Esophagus squamous epithelium (tissue), 4 donors: ENCODE measurements at regions not wholly inside any gene's neighbourhood (a gene's known extent, or its start where the extent isn't known, plus 50 kb on each side); places are given as distances from the start of the nearest gene placed in this dataset.

Source experiments
- CTCF ChIP-seq, 6 experiments: fragments of 450-650 bp in 4 of 6; fragments of 200-600 bp in 2 of 6; sonication (generic) in 2 of 6; IDR thresholded peaks; one replicate each; pipeline ENCODE4 v1.5.1; 2016 to 2019; ENCODE audit warnings: antibody characterized with exemption in 6 of 6, mild to moderate bottlenecking in 4 of 6, moderate library complexity in 4 of 6
- POLR2A ChIP-seq, 4 donors: fragments of 450-650 bp; IDR thresholded peaks; one replicate each; pipeline ENCODE4 v1.6.1; 2017; ENCODE audit warnings: antibody characterized with exemption in 4 of 4, mild to moderate bottlenecking in 4 of 4, moderate library complexity in 3 of 4

GRCh38 chr16:86038926-86039310 lies 140.0 kb downstream of the IRF8 start:
- TF ChIP-seq CTCF (IDR thresholded peaks at IDR 0.05) (no peak), POLR2A (IDR thresholded peaks at IDR 0.05) (no peak)
